ENCODE measurements at regions not wholly inside any gene's neighbourhood (a gene's known extent, or its start where the extent isn't known, plus 50 kb on each side); places are given as distances from the start of the nearest gene placed in this dataset.

DNA sequence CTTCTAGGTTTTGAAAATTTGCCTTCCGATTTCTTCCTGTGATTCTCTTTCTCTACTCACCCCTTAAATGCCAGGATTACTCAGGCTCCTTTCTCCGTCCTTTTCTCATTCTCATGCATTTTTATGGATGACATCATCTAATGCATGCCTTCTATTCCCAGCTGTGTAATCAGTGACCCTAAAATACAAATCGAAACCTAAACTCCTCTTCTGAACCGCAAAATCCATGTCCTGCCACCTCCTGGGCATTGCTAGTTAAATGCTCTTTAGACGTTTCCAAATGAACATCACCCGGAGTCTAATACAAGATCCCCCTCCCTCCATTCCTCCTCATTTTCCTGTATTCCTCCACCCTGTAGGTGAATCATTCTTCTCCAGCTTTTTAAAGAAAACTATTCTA, 1703.1 kb upstream of the FLRT2 start:
- no peaks in the 10 kb centered on the region for H3K36me3 ChIP-seq (ENCODE audit: insufficient read depth, low read length)
- no peak overlapping the region for H3K27ac ChIP-seq (ENCODE audit: low read depth, low read length, poor library complexity, severe bottlenecking)
- no TSS peak for BruUV-seq (replicated peaks)
- H4K20me1 ChIP-seq (ENCODE audit: insufficient read depth, low read length): no peaks in the 10 kb centered on the region
- no peaks in the 10 kb centered on the region for H3K4me1 ChIP-seq (ENCODE audit: insufficient read depth, low read length, poor library complexity, severe bottlenecking)
- ChIA-PET CTCF (ENCODE audit: unreplicated experiment) (no interaction called here), POLR2A (interaction anchor here (0.6 kb wide), 1 partner anchor 1807 kb away, joined by 3 read pairs; no protein-coding TSS in a partner anchor)
- H3K9me3 ChIP-seq (ENCODE audit: low read length): no peaks in the 10 kb centered on the region
- DNase-seq (ENCODE audit: low spot score): no peak
- H2AFZ ChIP-seq (ENCODE audit: low read length): no peak overlapping the region
- H3K4me3 ChIP-seq (ENCODE audit: low read depth, low read length, poor library complexity, severe bottlenecking): no peak overlapping the region
- no peak overlapping the region for H3K4me2 ChIP-seq (ENCODE audit: low read length)
- H3K9me2 ChIP-seq (ENCODE audit: insufficient read depth, low read length): no peaks in the 10 kb centered on the region
- intact Hi-C loops (cut with micrococcal nuclease; ENCODE audit: unreplicated experiment): no loop called here
- no peak for TF ChIP-seq EZH2phosphoT487 (IDR thresholded peaks at IDR 0.05; ENCODE audit: borderline replicate concordance, low read depth, low read length)
- TF ChIP-seq, protein P1, sequence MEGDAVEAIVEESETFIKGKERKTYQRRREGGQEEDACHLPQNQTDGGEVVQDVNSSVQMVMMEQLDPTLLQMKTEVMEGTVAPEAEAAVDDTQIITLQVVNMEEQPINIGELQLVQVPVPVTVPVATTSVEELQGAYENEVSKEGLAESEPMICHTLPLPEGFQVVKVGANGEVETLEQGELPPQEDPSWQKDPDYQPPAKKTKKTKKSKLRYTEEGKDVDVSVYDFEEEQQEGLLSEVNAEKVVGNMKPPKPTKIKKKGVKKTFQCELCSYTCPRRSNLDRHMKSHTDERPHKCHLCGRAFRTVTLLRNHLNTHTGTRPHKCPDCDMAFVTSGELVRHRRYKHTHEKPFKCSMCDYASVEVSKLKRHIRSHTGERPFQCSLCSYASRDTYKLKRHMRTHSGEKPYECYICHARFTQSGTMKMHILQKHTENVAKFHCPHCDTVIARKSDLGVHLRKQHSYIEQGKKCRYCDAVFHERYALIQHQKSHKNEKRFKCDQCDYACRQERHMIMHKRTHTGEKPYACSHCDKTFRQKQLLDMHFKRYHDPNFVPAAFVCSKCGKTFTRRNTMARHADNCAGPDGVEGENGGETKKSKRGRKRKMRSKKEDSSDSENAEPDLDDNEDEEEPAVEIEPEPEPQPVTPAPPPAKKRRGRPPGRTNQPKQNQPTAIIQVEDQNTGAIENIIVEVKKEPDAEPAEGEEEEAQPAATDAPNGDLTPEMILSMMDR (conservative IDR thresholded peaks at IDR 0.05; ENCODE audit: low read length): no peak
- H3K79me2 ChIP-seq (ENCODE audit: insufficient read depth, low read depth, low read length): no peaks in the 10 kb centered on the region

GRCh38 chr14:83827383-83827782, 1702.6 kb upstream of the FLRT2 start:
- H3K9me2 ChIP-seq (ENCODE audit: insufficient read depth, low read length): no peaks in the 10 kb centered on the region
- H3K4me1 ChIP-seq (ENCODE audit: insufficient read depth, low read length, poor library complexity, severe bottlenecking): no peaks in the 10 kb centered on the region
- no peak overlapping the region for H3K4me2 ChIP-seq (ENCODE audit: low read length)
- H4K20me1 ChIP-seq (ENCODE audit: insufficient read depth, low read length): no peaks in the 10 kb centered on the region
- H3K27ac ChIP-seq (ENCODE audit: low read depth, low read length, poor library complexity, severe bottlenecking): no peak overlapping the region
- TF ChIP-seq, protein P1 (conservative IDR thresholded peaks at IDR 0.05; ENCODE audit: low read length): no peak
- no peak for TF ChIP-seq EZH2phosphoT487 (IDR thresholded peaks at IDR 0.05; ENCODE audit: borderline replicate concordance, low read depth, low read length)
- no peak overlapping the region for H2AFZ ChIP-seq (ENCODE audit: low read length)
- H3K9me3 ChIP-seq (ENCODE audit: low read length): no peaks in the 10 kb centered on the region
- H3K36me3 ChIP-seq (ENCODE audit: insufficient read depth, low read length): no peaks in the 10 kb centered on the region
- ChIA-PET CTCF (ENCODE audit: unreplicated experiment) (no interaction called here), POLR2A (interaction anchor here (0.6 kb wide), 1 partner anchor 1807 kb away, joined by 3 read pairs; no protein-coding TSS in a partner anchor)
- DNase-seq (ENCODE audit: low spot score): no peak
- H3K4me3 ChIP-seq (ENCODE audit: low read depth, low read length, poor library complexity, severe bottlenecking): no peak overlapping the region
- no peaks in the 10 kb centered on the region for H3K79me2 ChIP-seq (ENCODE audit: insufficient read depth, low read depth, low read length)
- intact Hi-C loops (cut with micrococcal nuclease; ENCODE audit: unreplicated experiment): no loop called here
- no TSS peak for BruUV-seq (replicated peaks)

DNA sequence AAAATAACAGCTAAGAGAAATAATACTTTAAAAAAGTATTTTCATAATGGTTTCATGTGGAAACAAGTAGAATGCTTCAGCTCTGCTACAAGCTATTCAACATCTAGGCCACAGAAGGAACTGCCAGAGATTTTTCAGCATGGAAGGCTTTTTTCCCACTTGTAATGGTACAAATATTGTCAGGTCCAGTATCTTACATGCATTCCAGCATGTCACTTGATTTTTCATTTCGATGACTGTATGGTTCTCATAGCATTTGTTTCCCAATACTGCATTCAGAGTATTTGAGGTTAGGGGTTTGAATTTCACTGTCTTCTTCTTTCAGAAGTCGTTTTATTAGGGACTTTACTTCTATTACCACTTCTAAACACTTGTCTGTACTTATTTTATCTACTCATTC, 1701.5 kb upstream of the FLRT2 start:
- CTCF ChIA-PET (ENCODE audit: unreplicated experiment): no interaction called here
- BruUV-seq (replicated peaks): no TSS peak
- no peaks in the 10 kb centered on the region for H3K9me2 ChIP-seq (ENCODE audit: insufficient read depth, low read length)
- intact Hi-C loops (cut with micrococcal nuclease; ENCODE audit: unreplicated experiment): no loop called here
- TF ChIP-seq EZH2phosphoT487 (IDR thresholded peaks at IDR 0.05; ENCODE audit: borderline replicate concordance, low read depth, low read length): no peak
- TF ChIP-seq, protein P1 (conservative IDR thresholded peaks at IDR 0.05; ENCODE audit: low read length): no peak
- no peak overlapping the region for H3K27ac ChIP-seq (ENCODE audit: low read depth, low read length, poor library complexity, severe bottlenecking)
- no peaks in the 10 kb centered on the region for H3K4me1 ChIP-seq (ENCODE audit: insufficient read depth, low read length, poor library complexity, severe bottlenecking)
- H4K20me1 ChIP-seq (ENCODE audit: insufficient read depth, low read length): no peaks in the 10 kb centered on the region
- no peak overlapping the region for H3K4me2 ChIP-seq (ENCODE audit: low read length)
- POLR2A ChIA-PET: interaction anchor here (1.0 kb wide), 1 partner anchor 26 kb away, joined by 3 read pairs; no protein-coding TSS in a partner anchor
- H3K36me3 ChIP-seq (ENCODE audit: insufficient read depth, low read length): no peaks in the 10 kb centered on the region
- no peak for DNase-seq (ENCODE audit: low spot score)
- H2AFZ ChIP-seq (ENCODE audit: low read length): no peak overlapping the region
- no peaks in the 10 kb centered on the region for H3K9me3 ChIP-seq (ENCODE audit: low read length)
- no peak overlapping the region for H3K4me3 ChIP-seq (ENCODE audit: low read depth, low read length, poor library complexity, severe bottlenecking)
- no peaks in the 10 kb centered on the region for H3K79me2 ChIP-seq (ENCODE audit: insufficient read depth, low read depth, low read length)

Data from OCI-LY7 (cell line).